ENCODE measurements at regions not wholly inside any gene's neighbourhood (a gene's known extent, or its start where the extent isn't known, plus 50 kb on each side); places are given as distances from the start of the nearest gene placed in this dataset.

- CTCF ChIA-PET = no interaction called here
- no peaks in the 10 kb centered on the region for H3K36me3 Mint-ChIP-seq (ENCODE audit: low read depth)
These were observed 190.9 kb upstream of the S100G start for GRCh38 chrX:16459008-16459407.

GRCh38 chrX:16461968-16462367, 188.0 kb upstream of the S100G start:
- CTCF ChIA-PET = no interaction called here
- H3K9me3 Mint-ChIP-seq (ENCODE audit: insufficient read depth) = no peaks in the 10 kb centered on the region
- no peaks in the 10 kb centered on the region for H3K4me1 Mint-ChIP-seq (ENCODE audit: low read depth)
- no peak overlapping the region for H3K27ac Mint-ChIP-seq
- POLR2A ChIA-PET = no interaction called here
- no peak for ATAC-seq
- H3K27me3 Mint-ChIP-seq (ENCODE audit: low read depth) = no peaks in the 10 kb centered on the region
- no peaks in the 10 kb centered on the region for H3K36me3 Mint-ChIP-seq (ENCODE audit: low read depth)
- H3K4me3 Mint-ChIP-seq = no peak overlapping the region
- no peak for DNase-seq

More at GRCh38 chrX:16459008-16459407, 190.9 kb upstream of the S100G start:
- DNase-seq (no peak), ATAC-seq (no peak)
- Mint-ChIP-seq H3K9me3 (ENCODE audit: insufficient read depth) (no peaks in the 10 kb centered on the region), H3K4me3 (no peak overlapping the region), H3K27ac (no peak overlapping the region), H3K4me1 (ENCODE audit: low read depth) (no peaks in the 10 kb centered on the region), H3K27me3 (ENCODE audit: low read depth) (no peaks in the 10 kb centered on the region)
- POLR2A ChIA-PET = no interaction called here

- ATAC-seq (no peak), DNase-seq (no peak)
- Mint-ChIP-seq H3K4me1 (ENCODE audit: low read depth) (no peaks in the 10 kb centered on the region), H3K36me3 (ENCODE audit: low read depth) (no peaks in the 10 kb centered on the region), H3K27me3 (ENCODE audit: low read depth) (no peaks in the 10 kb centered on the region), H3K27ac (no peak overlapping the region), H3K9me3 (ENCODE audit: insufficient read depth) (no peaks in the 10 kb centered on the region), H3K4me3 (no peak overlapping the region)
- ChIA-PET CTCF (no interaction called here), POLR2A (no interaction called here)
These were observed 187.0 kb upstream of the S100G start for GRCh38 chrX:16462912-16463311.

- ChIA-PET POLR2A (no interaction called here), CTCF (no interaction called here)
- no peaks in the 10 kb centered on the region for H3K9me3 Mint-ChIP-seq (ENCODE audit: insufficient read depth)
- DNase-seq (no peak), ATAC-seq (no peak)
- peaks cover 2% of the 10 kb centered on the region for H3K27me3 Mint-ChIP-seq (ENCODE audit: low read depth)
- no peaks in the 10 kb centered on the region for H3K4me1 Mint-ChIP-seq (ENCODE audit: low read depth)
- no peaks in the 10 kb centered on the region for H3K36me3 Mint-ChIP-seq (ENCODE audit: low read depth)
- no peak overlapping the region for H3K4me3 Mint-ChIP-seq
- H3K27ac Mint-ChIP-seq = no peak overlapping the region
These were observed 185.6 kb upstream of the S100G start for GRCh38 chrX:16464369-16464768.

GRCh38 chrX:16465081-16465876, 184.7 kb upstream of the S100G start:
- Mint-ChIP-seq H3K36me3 (ENCODE audit: low read depth) (no peaks in the 10 kb centered on the region), H3K4me1 (ENCODE audit: low read depth) (no peaks in the 10 kb centered on the region), H3K4me3 (no peak overlapping the region), H3K27me3 (ENCODE audit: low read depth) (peaks cover 2% of the 10 kb centered on the region), H3K9me3 (ENCODE audit: insufficient read depth) (no peaks in the 10 kb centered on the region), H3K27ac (no peak overlapping the region)
- no peak for ATAC-seq
- no peak for DNase-seq
- ChIA-PET CTCF (no interaction called here), POLR2A (no interaction called here)

- Mint-ChIP-seq H3K27me3 (ENCODE audit: low read depth) (peaks cover 2% of the 10 kb centered on the region), H3K27ac (no peak overlapping the region), H3K36me3 (ENCODE audit: low read depth) (no peaks in the 10 kb centered on the region), H3K4me1 (ENCODE audit: low read depth) (peaks cover 3% of the 10 kb centered on the region), H3K9me3 (ENCODE audit: insufficient read depth) (no peaks in the 10 kb centered on the region), H3K4me3 (no peak overlapping the region)
- DNase-seq = no peak
- POLR2A ChIA-PET = no interaction called here
- CTCF ChIA-PET = no interaction called here
- no peak for ATAC-seq
These were observed 183.1 kb upstream of the S100G start for GRCh38 chrX:16466640-16467432.

- Mint-ChIP-seq H3K4me3 (no peak overlapping the region), H3K9me3 (ENCODE audit: insufficient read depth) (no peaks in the 10 kb centered on the region), H3K36me3 (ENCODE audit: low read depth) (no peaks in the 10 kb centered on the region), H3K4me1 (ENCODE audit: low read depth) (peaks cover 9% of the 10 kb centered on the region), H3K27me3 (ENCODE audit: low read depth) (peaks cover 2% of the 10 kb centered on the region), H3K27ac (no peak overlapping the region)
- no peak for DNase-seq
- ATAC-seq = no peak
- ChIA-PET POLR2A (no interaction called here), CTCF (no interaction called here)
These were observed 180.1 kb upstream of the S100G start for GRCh38 chrX:16469870-16470269.

- CTCF ChIA-PET = no interaction called here
- no peak for ATAC-seq
These were observed 177.6 kb upstream of the S100G start for GRCh38 chrX:16472345-16472744.

GRCh38 chrX:16474511-16474910, 175.4 kb upstream of the S100G start:
- Mint-ChIP-seq H3K36me3 (ENCODE audit: low read depth) (no peaks in the 10 kb centered on the region), H3K4me3 (no peak overlapping the region), H3K9me3 (ENCODE audit: insufficient read depth) (no peaks in the 10 kb centered on the region), H3K27ac (no peak overlapping the region), H3K4me1 (ENCODE audit: low read depth) (peaks cover 9% of the 10 kb centered on the region), H3K27me3 (ENCODE audit: low read depth) (no peaks in the 10 kb centered on the region)
- no peak for DNase-seq
- no peak for ATAC-seq
- POLR2A ChIA-PET = no interaction called here
- CTCF ChIA-PET = no interaction called here

More at GRCh38 chrX:16472345-16472744, 177.6 kb upstream of the S100G start:
- no peak overlapping the region for H3K27ac Mint-ChIP-seq
- H3K36me3 Mint-ChIP-seq (ENCODE audit: low read depth) = no peaks in the 10 kb centered on the region
- H3K9me3 Mint-ChIP-seq (ENCODE audit: insufficient read depth) = no peaks in the 10 kb centered on the region
- H3K4me1 Mint-ChIP-seq (ENCODE audit: low read depth) = peaks cover 9% of the 10 kb centered on the region
- H3K27me3 Mint-ChIP-seq (ENCODE audit: low read depth) = peaks cover 2% of the 10 kb centered on the region
- H3K4me3 Mint-ChIP-seq = no peak overlapping the region
- POLR2A ChIA-PET = no interaction called here
- no peak for DNase-seq

GRCh38 chrX:16476009-16476408, 173.9 kb upstream of the S100G start:
- H3K4me3 Mint-ChIP-seq = no peak overlapping the region
- H3K36me3 Mint-ChIP-seq (ENCODE audit: low read depth) = no peaks in the 10 kb centered on the region
- CTCF ChIA-PET = no interaction called here
- POLR2A ChIA-PET = no interaction called here
- no peak for ATAC-seq
- peaks cover 9% of the 10 kb centered on the region for H3K4me1 Mint-ChIP-seq (ENCODE audit: low read depth)
- no peaks in the 10 kb centered on the region for H3K9me3 Mint-ChIP-seq (ENCODE audit: insufficient read depth)
- H3K27me3 Mint-ChIP-seq (ENCODE audit: low read depth) = no peaks in the 10 kb centered on the region
- DNase-seq = no peak
- H3K27ac Mint-ChIP-seq = no peak overlapping the region

- Mint-ChIP-seq H3K36me3 (ENCODE audit: low read depth) (no peaks in the 10 kb centered on the region), H3K9me3 (ENCODE audit: insufficient read depth) (no peaks in the 10 kb centered on the region), H3K27me3 (ENCODE audit: low read depth) (no peaks in the 10 kb centered on the region), H3K4me1 (ENCODE audit: low read depth) (peaks cover 7% of the 10 kb centered on the region), H3K27ac (no peak overlapping the region), H3K4me3 (no peak overlapping the region)
- ChIA-PET CTCF (no interaction called here), POLR2A (no interaction called here)
- ATAC-seq (no peak), DNase-seq (no peak)
These were observed 173.3 kb upstream of the S100G start for GRCh38 chrX:16476692-16477091.

- ChIA-PET CTCF (no interaction called here), POLR2A (no interaction called here)
- Mint-ChIP-seq H3K27ac (no peak overlapping the region), H3K27me3 (ENCODE audit: low read depth) (no peaks in the 10 kb centered on the region), H3K4me1 (ENCODE audit: low read depth) (peaks cover 8% of the 10 kb centered on the region), H3K36me3 (ENCODE audit: low read depth) (no peaks in the 10 kb centered on the region), H3K4me3 (no peak overlapping the region), H3K9me3 (ENCODE audit: insufficient read depth) (no peaks in the 10 kb centered on the region)
- DNase-seq = no peak
- no peak for ATAC-seq
These were observed 170.6 kb upstream of the S100G start for GRCh38 chrX:16479206-16479869.

Data from activated CD8-positive, alpha-beta T cell treated with anti-CD3 and anti-CD28 coated beads, Interleukin-2, amount 10 ng/mL, durations not matched to agents 7 days and 5 days (primary cell).